OCI-LY7 (cell line): ENCODE measurements at regions not wholly inside any gene's neighbourhood (a gene's known extent, or its start where the extent isn't known, plus 50 kb on each side); places are given as distances from the start of the nearest gene placed in this dataset.

Experiments
- BruUV-seq: library from RNA; stranded (reverse); fragments of 400-500 nt; replicated peaks from 2 replicates; lab custom pipeline; 2021; lab: Mats Ljungman, UMichigan
- CTCF ChIA-PET: fragments of 300-600 bp; sonication (Branson Sonifier 250); formaldehyde crosslinking; loops from one replicate; lab custom pipeline; 2022; ENCODE audit warnings: antibody characterized with exemption; ENCODE audit not compliant: unreplicated experiment; lab: Charles Lee
- POLR2A ChIA-PET: fragments of 300-600 bp; sonication (Branson Sonifier 250); formaldehyde crosslinking; loops from one replicate; lab custom pipeline; 2022; ENCODE audit warnings: antibody characterized with exemption; lab: Charles Lee
- DNase-seq: peaks from one replicate; pipeline ENCODE4 v3.0.0-alpha.2; 2015; ENCODE audit warnings: low spot score
- H2AFZ ChIP-seq: fragments of 200-600 bp; sonication (generic), shearing (Covaris generic); 2 replicates; pipeline ENCODE4 v1.6.1; 2014; ENCODE audit warnings: mild to moderate bottlenecking, antibody characterized with exemption, low read length, moderate library complexity
- H3K27ac ChIP-seq: fragments of 200-600 bp; sonication (generic); 2 replicates; pipeline ENCODE4 v1.5.1; 2014; ENCODE audit warnings: mixed run types, low read depth, mild to moderate bottlenecking, moderate library complexity, low read length, inconsistent platforms; ENCODE audit not compliant: poor library complexity, severe bottlenecking
- H3K36me3 ChIP-seq: fragments of 200-600 bp; sonication (generic); 2 replicates; pipeline ENCODE4 v1.6.1; 2014; ENCODE audit warnings: mild to moderate bottlenecking, antibody characterized with exemption, low read length, moderate library complexity, mixed read lengths; ENCODE audit not compliant: insufficient read depth
- H3K4me1 ChIP-seq: fragments of 200-600 bp; sonication (generic); 2 replicates; pipeline ENCODE4 v1.5.1; 2014; ENCODE audit warnings: mild to moderate bottlenecking, low read length; ENCODE audit not compliant: insufficient read depth, poor library complexity, severe bottlenecking
- H3K4me2 ChIP-seq: fragments of 200-600 bp; sonication (generic); 2 replicates; pipeline ENCODE4 v1.6.1; 2014; ENCODE audit warnings: mild to moderate bottlenecking, low read length
- H3K4me3 ChIP-seq: fragments of 200-600 bp; sonication (generic); 2 replicates; pipeline ENCODE4 v1.5.1; 2014; ENCODE audit warnings: mild to moderate bottlenecking, low read depth, low read length; ENCODE audit not compliant: poor library complexity, severe bottlenecking
- H3K79me2 ChIP-seq: fragments of 200-600 bp; sonication (generic); 2 replicates; pipeline ENCODE4 v1.6.1; 2016; ENCODE audit warnings: low read depth, mild to moderate bottlenecking, low read length, moderate library complexity, mixed read lengths; ENCODE audit not compliant: insufficient read depth
- H3K9me2 ChIP-seq: fragments of 200-600 bp; sonication (generic); 2 replicates; pipeline ENCODE4 v1.6.1; 2016; ENCODE audit warnings: mild to moderate bottlenecking, low read length, mixed read lengths; ENCODE audit not compliant: insufficient read depth
- H3K9me3 ChIP-seq: fragments of 200-600 bp; sonication (generic); 2 replicates; pipeline ENCODE4 v1.6.1; 2014; ENCODE audit warnings: mild to moderate bottlenecking, mixed run types, low read length, mixed read lengths
- H4K20me1 ChIP-seq: fragments of 200-600 bp; sonication (generic); 2 replicates; pipeline ENCODE4 v1.6.1; 2014; ENCODE audit warnings: mild to moderate bottlenecking, antibody characterized with exemption, low read length, moderate library complexity, mixed read lengths; ENCODE audit not compliant: insufficient read depth
- EZH2phosphoT487 ChIP-seq: fragments of 200-600 bp; sonication (generic); IDR thresholded peaks from 2 replicates; pipeline ENCODE4 v1.6.1; 2018; ENCODE audit warnings: low read depth, borderline replicate concordance, mild to moderate bottlenecking, mixed run types, antibody characterized with exemption, low read length, moderate library complexity, mixed read lengths
- intact Hi-C: fragments of 100-400 bp; cut with micrococcal nuclease; formaldehyde crosslinking; loops from one replicate; pipeline ENCODE4 v1.10.0; 2022; ENCODE audit not compliant: unreplicated experiment
- TF ChIP-seq, protein P1 (sequence below): fragments of 200-600 bp; sonication (generic); conservative IDR thresholded peaks from 2 replicates; pipeline ENCODE4 v1.5.1; 2014; ENCODE audit warnings: mild to moderate bottlenecking, antibody characterized with exemption, low read length, moderate library complexity, mixed read lengths

DNA sequence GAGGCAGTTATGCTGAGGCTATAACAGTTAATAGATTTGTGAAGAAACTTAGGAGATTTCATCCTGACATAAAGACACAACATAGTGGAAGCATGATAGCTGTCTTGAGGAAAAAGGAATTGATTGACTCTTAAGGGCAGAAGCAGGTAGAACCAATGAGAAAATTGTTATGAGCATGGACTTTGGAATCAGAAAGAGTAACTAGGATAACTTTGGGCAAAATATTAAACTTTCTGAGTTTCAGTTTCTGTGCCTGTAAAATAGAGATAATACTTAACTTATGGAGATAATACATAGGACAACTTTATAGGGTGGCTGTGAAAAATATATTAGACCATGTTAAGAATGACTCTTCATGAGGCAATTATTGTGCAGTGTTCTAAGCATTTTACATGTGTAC is 696.5 kb downstream of the CDH11 start:
- no peak for TF ChIP-seq EZH2phosphoT487
- TF ChIP-seq, protein P1, sequence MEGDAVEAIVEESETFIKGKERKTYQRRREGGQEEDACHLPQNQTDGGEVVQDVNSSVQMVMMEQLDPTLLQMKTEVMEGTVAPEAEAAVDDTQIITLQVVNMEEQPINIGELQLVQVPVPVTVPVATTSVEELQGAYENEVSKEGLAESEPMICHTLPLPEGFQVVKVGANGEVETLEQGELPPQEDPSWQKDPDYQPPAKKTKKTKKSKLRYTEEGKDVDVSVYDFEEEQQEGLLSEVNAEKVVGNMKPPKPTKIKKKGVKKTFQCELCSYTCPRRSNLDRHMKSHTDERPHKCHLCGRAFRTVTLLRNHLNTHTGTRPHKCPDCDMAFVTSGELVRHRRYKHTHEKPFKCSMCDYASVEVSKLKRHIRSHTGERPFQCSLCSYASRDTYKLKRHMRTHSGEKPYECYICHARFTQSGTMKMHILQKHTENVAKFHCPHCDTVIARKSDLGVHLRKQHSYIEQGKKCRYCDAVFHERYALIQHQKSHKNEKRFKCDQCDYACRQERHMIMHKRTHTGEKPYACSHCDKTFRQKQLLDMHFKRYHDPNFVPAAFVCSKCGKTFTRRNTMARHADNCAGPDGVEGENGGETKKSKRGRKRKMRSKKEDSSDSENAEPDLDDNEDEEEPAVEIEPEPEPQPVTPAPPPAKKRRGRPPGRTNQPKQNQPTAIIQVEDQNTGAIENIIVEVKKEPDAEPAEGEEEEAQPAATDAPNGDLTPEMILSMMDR: no peak
- Histone ChIP-seq H3K9me2 (no peaks in the 10 kb centered on the region), H3K36me3 (peaks cover 8% of the 10 kb centered on the region; the same call in 1 of the 2 replicates), H3K4me2 (no peak overlapping the region), H3K79me2 (no peaks in the 10 kb centered on the region), H3K27ac (no peak overlapping the region), H3K4me3 (no peak overlapping the region), H3K9me3 (peaks cover 35% of the 10 kb centered on the region), H3K4me1 (peaks cover 19% of the 10 kb centered on the region), H2AFZ (peak overlapping the region; percentile 39; the same call in 1 of the 2 replicates), H4K20me1 (no peaks in the 10 kb centered on the region)
- intact Hi-C loops: no loop called here
- BruUV-seq: no TSS peak
- POLR2A ChIA-PET: interaction anchor here (0.6 to 2.4 kb wide), 3 partner anchors 9 to 27 kb away, joined by 3 to 7 read pairs (median 4); no protein-coding TSS in a partner anchor
- CTCF ChIA-PET: no interaction called here
- no peak for DNase-seq

DNA sequence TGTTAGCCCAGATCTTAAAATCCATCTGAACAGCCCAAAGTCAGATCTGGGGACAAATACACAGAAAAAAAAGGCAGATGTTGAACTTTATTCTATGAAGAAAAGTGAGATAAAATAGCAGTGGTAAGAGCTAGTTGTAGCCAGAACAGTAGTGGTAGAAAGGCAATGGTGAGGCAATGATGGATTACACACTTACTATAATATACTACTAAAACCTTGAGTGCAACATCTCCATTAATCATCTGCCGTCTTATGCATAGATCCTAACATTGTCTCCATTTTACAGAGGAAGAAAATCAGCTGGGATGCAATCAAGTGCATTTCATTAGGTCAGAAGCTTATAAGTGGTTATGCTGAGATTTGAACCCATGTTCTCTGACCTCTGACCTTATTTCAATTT is 699.6 kb downstream of the CDH11 start:
- intact Hi-C loops: no loop called here
- no peaks in the 10 kb centered on the region for H4K20me1 ChIP-seq
- no peak overlapping the region for H3K27ac ChIP-seq
- no peaks in the 10 kb centered on the region for H3K79me2 ChIP-seq
- POLR2A ChIA-PET: interaction anchor here (0.6 to 1.2 kb wide), 2 partner anchors 28 to 31 kb away, joined by 3 read pairs; no protein-coding TSS in a partner anchor
- no peak overlapping the region for H3K4me3 ChIP-seq
- CTCF ChIA-PET: no interaction called here
- H3K36me3 ChIP-seq: peaks cover 13% of the 10 kb centered on the region; the same call in 1 of the 2 replicates
- peaks cover 5% of the 10 kb centered on the region for H3K4me1 ChIP-seq
- H2AFZ ChIP-seq: 0 out of 2 replicates have a peak overlapping the region, but pooled peaks have one; percentile 58
- TF ChIP-seq EZH2phosphoT487: no peak
- TF ChIP-seq, protein P1: no peak
- no peak for DNase-seq
- H3K4me2 ChIP-seq: no peak overlapping the region
- peaks cover 56% of the 10 kb centered on the region for H3K9me3 ChIP-seq
- H3K9me2 ChIP-seq: no peaks in the 10 kb centered on the region
- BruUV-seq: no TSS peak

DNA sequence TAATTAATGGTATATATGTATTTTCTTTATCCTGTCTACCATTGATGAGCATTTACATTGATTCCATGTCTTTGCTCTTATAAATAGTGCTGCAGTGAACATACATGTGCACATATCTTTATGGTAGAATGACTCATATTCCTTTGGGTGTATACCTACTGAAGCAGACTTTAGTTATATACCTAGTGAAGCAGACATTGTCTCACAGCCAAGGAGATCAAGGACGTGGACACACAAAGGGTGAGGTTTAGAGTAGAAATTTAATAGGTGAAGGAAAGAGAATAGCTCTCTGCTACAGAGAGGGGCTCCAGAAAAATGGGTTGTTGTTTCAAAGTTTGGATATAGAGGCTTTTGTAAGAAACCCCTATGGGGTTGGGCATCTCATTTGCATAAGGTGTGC is 700.3 kb downstream of the CDH11 start:
- intact Hi-C loops: no loop called here
- no TSS peak for BruUV-seq
- Histone ChIP-seq H3K4me3 (no peak overlapping the region), H3K9me3 (peaks cover 64% of the 10 kb centered on the region), H3K4me2 (no peak overlapping the region), H4K20me1 (no peaks in the 10 kb centered on the region), H2AFZ (no peak overlapping the region), H3K9me2 (no peaks in the 10 kb centered on the region), H3K36me3 (peaks cover 13% of the 10 kb centered on the region; the same call in 1 of the 2 replicates), H3K4me1 (peaks cover 7% of the 10 kb centered on the region), H3K79me2 (no peaks in the 10 kb centered on the region), H3K27ac (no peak overlapping the region)
- ChIA-PET POLR2A (interaction anchor here (1.2 kb wide), 1 partner anchor 30 kb away, joined by 3 read pairs; no protein-coding TSS in a partner anchor), CTCF (no interaction called here)
- TF ChIP-seq, protein P1: no peak
- TF ChIP-seq EZH2phosphoT487: no peak
- DNase-seq: peak; percentile 51
